ENCODE measurements at regions not wholly inside any gene's neighbourhood (a gene's known extent, or its start where the extent isn't known, plus 50 kb on each side); places are given as distances from the start of the nearest gene placed in this dataset.

DNA sequence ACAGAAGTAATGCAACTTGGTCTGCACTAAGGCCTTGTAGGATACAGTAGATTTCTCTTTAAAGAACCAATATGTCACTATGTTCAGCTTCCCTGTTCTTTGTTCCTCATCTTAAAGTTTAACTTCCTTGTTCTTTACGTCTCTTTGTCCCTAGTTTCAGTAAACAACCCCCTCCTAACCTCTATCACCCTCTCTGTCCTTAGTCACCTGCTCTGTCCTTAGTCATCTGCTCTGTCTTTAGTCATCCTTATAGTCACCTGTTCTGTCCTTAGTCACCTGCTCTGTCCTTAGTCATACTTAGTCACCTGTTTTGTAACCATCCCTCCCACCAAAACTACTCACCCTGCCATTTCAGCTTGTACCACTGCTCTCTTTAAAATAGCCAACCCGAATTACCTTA, 144.6 kb upstream of the TMEM106B start:
- TF ChIP-seq, protein P1, sequence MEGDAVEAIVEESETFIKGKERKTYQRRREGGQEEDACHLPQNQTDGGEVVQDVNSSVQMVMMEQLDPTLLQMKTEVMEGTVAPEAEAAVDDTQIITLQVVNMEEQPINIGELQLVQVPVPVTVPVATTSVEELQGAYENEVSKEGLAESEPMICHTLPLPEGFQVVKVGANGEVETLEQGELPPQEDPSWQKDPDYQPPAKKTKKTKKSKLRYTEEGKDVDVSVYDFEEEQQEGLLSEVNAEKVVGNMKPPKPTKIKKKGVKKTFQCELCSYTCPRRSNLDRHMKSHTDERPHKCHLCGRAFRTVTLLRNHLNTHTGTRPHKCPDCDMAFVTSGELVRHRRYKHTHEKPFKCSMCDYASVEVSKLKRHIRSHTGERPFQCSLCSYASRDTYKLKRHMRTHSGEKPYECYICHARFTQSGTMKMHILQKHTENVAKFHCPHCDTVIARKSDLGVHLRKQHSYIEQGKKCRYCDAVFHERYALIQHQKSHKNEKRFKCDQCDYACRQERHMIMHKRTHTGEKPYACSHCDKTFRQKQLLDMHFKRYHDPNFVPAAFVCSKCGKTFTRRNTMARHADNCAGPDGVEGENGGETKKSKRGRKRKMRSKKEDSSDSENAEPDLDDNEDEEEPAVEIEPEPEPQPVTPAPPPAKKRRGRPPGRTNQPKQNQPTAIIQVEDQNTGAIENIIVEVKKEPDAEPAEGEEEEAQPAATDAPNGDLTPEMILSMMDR (IDR thresholded peaks at IDR 0.05): no peak
- no peak for TF ChIP-seq POLR2A (IDR thresholded peaks at IDR 0.05)
